Esophagus mucosa (tissue), 1 donor: ENCODE measurements at regions not wholly inside any gene's neighbourhood (a gene's known extent, or its start where the extent isn't known, plus 50 kb on each side); places are given as distances from the start of the nearest gene placed in this dataset.

Experiments used
- ATAC-seq: fragments of 200-7000 bp; cut with Tn5 transposase; one replicate; pipeline ENCODE4 v1.9.1; 2020
- donor health status: DM: yes; HTN: yes; CAD: no.

- no peak for ATAC-seq
Measured at GRCh38 chr3:30225021-30225420, 381.4 kb upstream of the TGFBR2 start.

GRCh38 chr3:30226601-30227151 lies 379.7 kb upstream of the TGFBR2 start:
- no peak for ATAC-seq

GRCh38 chr3:30227571-30228301 lies 378.7 kb upstream of the TGFBR2 start:
- no peak for ATAC-seq

- no peak for ATAC-seq
Measured at GRCh38 chr3:30228302-30228631, 378.1 kb upstream of the TGFBR2 start.

- no peak for ATAC-seq
Measured at GRCh38 chr3:30231277-30232141, 374.9 kb upstream of the TGFBR2 start.

DNA sequence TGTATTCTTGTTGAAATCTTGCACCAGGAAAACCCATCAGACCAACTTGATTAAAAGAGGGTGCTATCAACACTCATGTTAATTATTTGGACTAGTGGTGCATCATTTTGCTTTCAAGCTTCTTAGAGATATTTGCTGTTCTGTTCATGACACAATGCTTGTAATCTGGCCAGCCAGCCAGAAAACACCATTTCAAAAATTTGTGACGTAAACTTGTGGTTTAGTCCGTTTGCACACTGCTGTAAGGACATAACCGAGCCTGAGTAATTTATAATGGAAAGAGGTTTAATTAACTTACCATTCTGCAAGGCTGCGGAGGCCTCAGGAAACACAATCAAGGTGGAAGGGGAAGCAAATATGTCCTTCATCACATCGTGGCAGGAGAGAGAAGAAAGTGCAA lies 374.3 kb upstream of the TGFBR2 start:
- no peak for ATAC-seq

- no peak for ATAC-seq
Measured at GRCh38 chr3:30233913-30234646, 372.3 kb upstream of the TGFBR2 start.

- no peak for ATAC-seq
Measured at GRCh38 chr3:30236011-30236410, 370.4 kb upstream of the TGFBR2 start.

GRCh38 chr3:30241721-30242120 lies 364.7 kb upstream of the TGFBR2 start:
- no peak for ATAC-seq

GRCh38 chr3:30245858-30246622 lies 360.4 kb upstream of the TGFBR2 start:
- no peak for ATAC-seq

GRCh38 chr3:30248423-30248822 lies 358.0 kb upstream of the TGFBR2 start:
- no peak for ATAC-seq

GRCh38 chr3:30252474-30252873 lies 353.9 kb upstream of the TGFBR2 start:
- no peak for ATAC-seq

GRCh38 chr3:30253832-30254231 lies 352.6 kb upstream of the TGFBR2 start:
- no peak for ATAC-seq

DNA sequence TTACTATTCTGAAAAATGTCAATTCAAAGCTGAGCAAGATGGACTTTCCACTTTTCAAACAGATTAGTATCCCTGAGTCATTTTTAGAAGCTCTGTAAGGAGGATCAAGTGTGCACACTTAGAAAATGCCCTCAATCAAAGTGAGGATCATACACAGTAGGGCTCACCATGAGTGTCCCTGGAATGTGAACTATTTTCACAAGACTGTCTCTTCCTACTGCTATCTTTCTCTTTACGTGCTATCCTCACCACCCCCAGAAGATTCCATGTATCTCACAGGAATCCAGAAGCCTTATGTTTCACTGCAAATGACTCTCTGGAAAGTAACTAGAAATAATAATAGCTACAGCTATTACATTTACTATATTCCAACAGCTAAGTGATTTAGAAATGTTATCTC lies 349.9 kb upstream of the TGFBR2 start:
- no peak for ATAC-seq

GRCh38 chr3:30258426-30259392 lies 347.7 kb upstream of the TGFBR2 start:
- no peak for ATAC-seq

DNA sequence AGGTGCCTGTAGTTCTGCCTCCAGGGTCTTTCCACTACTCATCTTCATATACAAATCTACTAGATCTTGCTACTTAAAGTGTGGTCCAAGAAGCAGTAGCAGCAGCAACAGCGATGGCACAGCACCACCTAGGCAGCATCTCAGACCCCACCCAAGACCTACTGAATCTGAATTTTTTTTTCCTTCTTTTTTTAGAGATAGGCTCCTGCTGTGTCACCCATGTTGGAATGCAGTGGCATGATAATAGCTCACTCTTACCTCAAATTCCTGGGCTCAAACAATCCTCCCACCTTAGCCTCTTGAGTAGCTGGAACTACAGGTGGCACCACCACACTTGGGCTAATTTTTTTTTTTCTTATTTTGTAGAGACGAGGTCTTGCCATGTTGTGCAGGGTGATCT lies 346.7 kb upstream of the TGFBR2 start:
- ATAC-seq = no peak

DNA sequence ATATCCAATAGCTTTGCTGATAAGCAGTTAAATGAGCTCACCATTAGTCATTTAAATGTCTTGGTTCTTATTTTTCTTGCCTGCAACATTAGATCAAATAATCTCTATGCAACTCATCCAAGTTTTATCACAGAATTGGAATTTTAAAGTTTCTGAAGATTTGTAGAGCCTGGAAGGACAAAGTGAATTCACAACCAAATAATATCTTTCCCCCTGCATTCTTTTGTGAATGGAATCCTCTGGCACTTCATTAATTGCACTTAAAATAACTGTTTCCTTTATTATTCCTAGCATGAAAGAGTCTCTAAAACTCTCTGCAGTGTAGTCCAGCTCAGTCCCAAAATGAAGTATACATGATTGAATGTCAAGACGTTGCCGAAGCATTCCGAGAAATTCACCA lies 345.6 kb upstream of the TGFBR2 start:
- ATAC-seq = no peak

- no peak for ATAC-seq
Measured at GRCh38 chr3:30263238-30263924, 343.0 kb upstream of the TGFBR2 start.

DNA sequence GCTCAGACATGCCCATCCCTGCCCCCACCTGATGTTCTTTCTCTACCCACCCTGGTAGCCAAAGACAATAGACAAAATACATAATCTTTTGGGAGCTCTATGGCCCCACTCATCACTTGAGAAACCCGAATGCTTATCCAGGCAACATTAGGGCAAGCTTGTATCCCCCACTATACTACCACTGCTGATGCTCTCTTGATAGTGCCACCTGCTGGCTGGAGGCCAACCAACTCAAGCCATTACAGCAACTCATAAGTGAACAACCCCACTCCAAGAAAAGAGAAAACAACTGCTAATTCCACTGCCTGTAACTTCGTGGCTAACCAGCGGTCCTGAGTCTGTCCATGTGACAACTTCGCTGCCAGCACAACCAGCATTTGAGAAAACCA lies 342.5 kb upstream of the TGFBR2 start:
- ATAC-seq = no peak

- no peak for ATAC-seq
Measured at GRCh38 chr3:30266524-30266923, 339.9 kb upstream of the TGFBR2 start.

GRCh38 chr3:30268288-30268687 lies 338.1 kb upstream of the TGFBR2 start:
- no peak for ATAC-seq
